HG02884 (cell line): ENCODE measurements at regions not wholly inside any gene's neighbourhood (a gene's known extent, or its start where the extent isn't known, plus 50 kb on each side); places are given as distances from the start of the nearest gene placed in this dataset.

Experiments used
- ATAC-seq: cut with Tn5 transposase; IDR thresholded peaks from one replicate; pipeline ENCODE4 v1.9.1; 2021; ENCODE audit warnings: mild to moderate bottlenecking, moderate library complexity; ENCODE audit not compliant: unreplicated experiment

- ATAC-seq: no peak
Measured at GRCh38 chrX:10077425-10078188, 79.2 kb upstream of the CLCN4 start.

- ATAC-seq: no peak
Measured at GRCh38 chrX:10078266-10078665, 78.5 kb upstream of the CLCN4 start.

GRCh38 chrX:10079231-10079630, 77.5 kb upstream of the CLCN4 start:
- ATAC-seq: no peak

GRCh38 chrX:10083809-10084208, 73.0 kb upstream of the CLCN4 start:
- no peak for ATAC-seq

- ATAC-seq: no peak
Measured at GRCh38 chrX:10085223-10085622, 71.6 kb upstream of the CLCN4 start.

- ATAC-seq: no peak
Measured at GRCh38 chrX:10086676-10087075, 70.1 kb upstream of the CLCN4 start.

- no peak for ATAC-seq
Measured at GRCh38 chrX:10087391-10087790, 69.4 kb upstream of the CLCN4 start.

- no peak for ATAC-seq
Measured at GRCh38 chrX:10089378-10089795, 67.4 kb upstream of the CLCN4 start.

- ATAC-seq: no peak
Measured at GRCh38 chrX:10090319-10090718, 66.5 kb upstream of the CLCN4 start.

- ATAC-seq: no peak
Measured at GRCh38 chrX:10095246-10095645, 61.5 kb upstream of the CLCN4 start.

GRCh38 chrX:10095698-10096432, 60.9 kb upstream of the CLCN4 start:
- ATAC-seq: no peak

- ATAC-seq: peak; percentile 94
Measured at GRCh38 chrX:10098270-10098713, 58.5 kb upstream of the CLCN4 start.

- ATAC-seq: no peak
Measured at GRCh38 chrX:10099411-10099810, 57.4 kb upstream of the CLCN4 start.

GRCh38 chrX:10101269-10101668, 55.5 kb upstream of the CLCN4 start:
- ATAC-seq: no peak

- ATAC-seq: no peak
Measured at GRCh38 chrX:10102046-10102704, 54.6 kb upstream of the CLCN4 start.

GRCh38 chrX:10103023-10103422, 53.8 kb upstream of the CLCN4 start:
- no peak for ATAC-seq

- ATAC-seq: no peak
Measured at GRCh38 chrX:10104958-10105658, 51.7 kb upstream of the CLCN4 start.

GRCh38 chrX:10106806-10107205, 50.0 kb upstream of the CLCN4 start:
- peak; percentile 46 for ATAC-seq
